GM12865 (cell line): ENCODE measurements at regions not wholly inside any gene's neighbourhood (a gene's known extent, or its start where the extent isn't known, plus 50 kb on each side); places are given as distances from the start of the nearest gene placed in this dataset.
A peak's percentile ranks its signal among the peaks of the same experiment; 100 is the strongest.
"Not testable (repeated sequence)": the region's sequence is repeated elsewhere in the genome, so short reads cannot be mapped to it uniquely, and the experiment has no call there.

Experiments used
- DNase-seq: peaks from one replicate; pipeline ENCODE4 v3.0.0; 2010; ENCODE audit warnings: low read depth
- H3K4me3 ChIP-seq: 2 replicates; pipeline ENCODE4 v1.5.1; 2011; ENCODE audit warnings: mild to moderate bottlenecking, low read depth, low read length, control low read depth
- CTCF ChIP-seq: IDR thresholded peaks from 2 replicates; pipeline ENCODE4 v1.5.1; 2011; ENCODE audit warnings: low read length, control low read depth, low read depth, inconsistent platforms; ENCODE audit not compliant: insufficient read depth; ENCODE audit errors: missing control alignments

DNA sequence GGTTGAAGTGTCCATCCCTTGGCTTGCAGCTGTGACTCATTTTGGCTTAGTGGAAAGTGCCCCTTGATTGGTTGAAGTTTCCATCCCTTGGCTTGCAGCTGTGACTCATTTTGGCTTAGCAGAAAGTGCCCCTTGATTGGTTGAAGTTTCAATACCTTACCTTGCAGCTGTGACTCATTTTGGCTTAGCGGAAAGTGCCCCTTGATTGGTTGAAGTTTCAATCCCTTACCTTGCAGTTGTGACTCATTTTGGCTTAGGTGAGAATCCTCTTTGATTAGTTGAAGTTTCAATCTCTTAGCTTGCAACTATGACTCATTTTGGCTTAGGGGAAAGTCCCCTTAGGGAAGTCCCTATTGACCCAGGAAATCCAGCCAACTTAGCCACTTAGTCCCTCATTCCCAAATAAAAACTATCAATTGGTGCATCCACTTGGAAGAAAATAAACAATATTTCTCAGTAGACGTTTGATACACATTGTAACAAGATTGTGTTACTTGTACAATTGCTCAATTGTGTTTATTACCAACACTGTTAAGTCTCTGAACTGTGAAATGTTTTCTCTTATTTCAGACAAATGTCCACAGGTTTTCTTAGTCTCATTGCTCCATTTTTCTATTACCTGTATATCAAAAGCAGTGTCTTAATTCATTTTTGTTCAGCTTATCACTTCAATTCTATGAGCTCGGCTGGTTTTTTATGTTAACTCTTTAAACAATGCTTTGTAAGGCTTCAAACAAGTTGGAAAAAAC lies 2308.8 kb upstream of the ACO1 start:
- DNase-seq: peak; percentile 74
- no peak overlapping the region for H3K4me3 ChIP-seq
- no peak for TF ChIP-seq CTCF

DNA sequence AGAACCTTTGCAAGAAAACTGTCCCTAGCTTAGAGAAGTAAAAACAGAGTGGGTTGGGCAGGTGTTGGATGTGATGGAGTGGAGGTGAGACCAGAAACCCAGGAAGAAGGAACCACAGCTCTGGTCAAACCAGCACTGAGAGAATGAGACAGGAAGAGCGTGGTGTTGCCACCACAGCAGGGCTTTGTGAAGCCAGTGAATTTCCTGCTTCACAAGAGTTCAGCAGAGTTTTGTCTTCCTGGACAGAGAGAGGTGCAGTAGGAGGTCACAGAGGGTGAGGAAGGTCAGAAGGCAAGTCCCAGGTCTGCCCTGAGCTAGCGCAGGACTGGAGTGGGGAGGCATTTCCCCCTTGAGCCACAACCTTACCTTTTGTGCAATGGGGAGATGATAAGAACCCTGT lies 2306.2 kb upstream of the ACO1 start:
- peak; percentile 5 for DNase-seq
- no peak overlapping the region for H3K4me3 ChIP-seq
- TF ChIP-seq CTCF: no peak

GRCh38 chr9:30089428-30089827 lies 2295.0 kb upstream of the ACO1 start:
- TF ChIP-seq CTCF: no peak
- no peak overlapping the region for H3K4me3 ChIP-seq
- no peak for DNase-seq

DNA sequence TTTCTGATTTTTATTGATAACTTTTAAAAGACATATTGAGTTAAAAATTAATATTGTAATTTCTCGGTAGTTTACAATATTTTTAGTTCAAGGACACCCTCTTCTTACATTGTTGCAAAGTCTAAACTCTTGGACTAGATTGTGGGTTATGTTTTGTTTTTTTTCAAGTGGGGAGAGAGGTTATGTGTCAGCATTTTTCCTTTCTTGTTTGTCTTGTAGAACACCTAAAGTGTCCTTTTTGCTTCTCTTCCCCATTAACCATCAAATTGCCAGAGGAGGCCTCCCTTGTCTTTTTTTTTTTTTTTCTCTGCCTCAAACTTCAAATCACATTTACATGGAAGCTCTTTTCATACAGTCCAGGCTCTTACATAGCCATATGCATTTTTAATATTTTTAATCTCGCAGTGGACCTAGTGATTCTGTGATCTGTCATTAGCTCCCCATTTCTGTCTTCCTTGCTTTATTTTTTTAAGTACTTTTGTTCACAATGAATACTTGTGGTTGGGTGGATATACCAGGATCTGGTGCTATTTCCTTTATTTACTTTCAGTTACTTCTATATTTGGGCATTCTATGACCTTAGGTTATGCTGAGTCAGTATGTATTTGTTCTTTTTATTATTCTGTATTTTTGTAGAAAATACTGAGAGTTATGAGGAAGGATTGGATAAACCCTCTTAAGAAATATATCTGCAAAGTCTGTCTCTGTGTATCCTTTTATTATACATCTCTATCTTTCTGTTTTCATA lies 2280.6 kb upstream of the ACO1 start:
- DNase-seq: no peak
- no peak for TF ChIP-seq CTCF
- H3K4me3 ChIP-seq: no peak overlapping the region

DNA sequence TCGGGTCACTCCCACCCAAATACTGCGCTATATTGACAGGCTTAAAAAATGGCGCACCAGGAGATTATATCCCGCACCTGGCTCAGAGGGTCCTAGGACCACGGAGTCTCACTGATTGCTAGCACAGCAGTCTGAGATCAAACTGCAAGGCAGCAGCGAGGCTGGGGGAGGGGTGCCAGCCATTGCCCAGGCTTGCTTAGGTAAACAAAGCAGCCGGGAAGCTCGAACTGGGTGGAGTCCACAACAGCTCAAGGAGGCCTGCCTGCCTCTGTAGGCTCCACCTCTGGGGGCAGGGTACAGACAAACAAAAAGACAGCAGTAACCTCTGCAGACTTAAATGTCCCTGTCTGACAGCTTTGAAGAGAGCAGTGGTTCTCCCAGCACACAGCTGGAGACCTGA lies 2277.3 kb upstream of the ACO1 start:
- not testable (repeated sequence) for DNase-seq, H3K4me3 ChIP-seq

DNA sequence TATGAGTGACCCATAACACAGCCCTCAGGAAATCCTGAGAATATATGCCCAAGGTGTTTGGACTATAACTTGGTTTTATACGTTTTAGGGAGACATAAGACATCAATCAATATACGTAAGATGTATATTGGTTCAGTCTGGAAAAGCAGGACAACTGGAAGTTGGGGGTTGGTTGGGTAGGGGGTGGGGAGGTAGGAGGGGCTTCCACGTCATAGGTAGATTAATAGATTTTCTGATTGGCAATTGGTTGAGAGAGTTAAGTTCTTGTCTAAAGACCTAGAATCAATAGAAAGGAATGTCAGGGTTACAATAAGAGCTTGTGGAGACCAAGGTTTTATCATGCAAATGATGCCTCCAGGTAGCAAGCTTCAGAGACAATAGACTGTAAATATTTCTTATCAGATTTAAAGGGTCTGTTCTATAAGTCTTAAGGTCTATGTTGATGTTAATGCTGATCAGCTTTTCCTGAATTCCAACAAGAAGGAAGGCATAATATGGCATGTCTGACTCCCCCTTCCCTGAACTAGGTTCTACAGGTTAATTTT lies 2267.7 kb upstream of the ACO1 start:
- TF ChIP-seq CTCF: no peak
- no peak for DNase-seq

GRCh38 chr9:30120666-30121065 lies 2263.8 kb upstream of the ACO1 start:
- TF ChIP-seq CTCF: no peak
- no peak overlapping the region for H3K4me3 ChIP-seq
- DNase-seq: no peak

More for the DNA sequence above, 2267.7 kb upstream of the ACO1 start:
- no peak overlapping the region for H3K4me3 ChIP-seq
